ENCODE measurements at regions not wholly inside any gene's neighbourhood (a gene's known extent, or its start where the extent isn't known, plus 50 kb on each side); places are given as distances from the start of the nearest gene placed in this dataset.

DNA sequence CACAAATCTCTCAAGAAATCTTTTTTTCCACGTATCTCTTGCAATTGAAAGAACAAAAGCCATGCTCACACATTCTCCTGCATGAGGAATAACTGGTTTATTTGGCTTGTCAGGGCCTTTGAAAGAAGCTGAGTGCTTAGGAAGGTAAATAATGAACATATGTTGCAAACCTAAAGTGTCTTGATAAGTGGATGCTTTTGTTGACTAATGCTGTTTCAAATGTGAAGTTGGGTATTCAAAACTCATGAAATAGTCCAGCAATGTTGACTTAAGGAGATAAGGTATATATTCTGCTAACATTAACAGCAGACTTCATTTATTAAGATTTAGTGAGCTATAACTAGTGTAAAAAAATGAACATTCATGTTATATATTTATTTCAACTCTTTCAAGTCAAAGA lies 1792.7 kb upstream of the MIR17HG start (continued):
- TF ChIP-seq, protein P1, sequence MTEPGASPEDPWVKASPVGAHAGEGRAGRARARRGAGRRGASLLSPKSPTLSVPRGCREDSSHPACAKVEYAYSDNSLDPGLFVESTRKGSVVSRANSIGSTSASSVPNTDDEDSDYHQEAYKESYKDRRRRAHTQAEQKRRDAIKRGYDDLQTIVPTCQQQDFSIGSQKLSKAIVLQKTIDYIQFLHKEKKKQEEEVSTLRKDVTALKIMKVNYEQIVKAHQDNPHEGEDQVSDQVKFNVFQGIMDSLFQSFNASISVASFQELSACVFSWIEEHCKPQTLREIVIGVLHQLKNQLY (CRISPR knock-in tag; conservative IDR thresholded peaks at IDR 0.05) = no peak
- TF ChIP-seq, protein P2, sequence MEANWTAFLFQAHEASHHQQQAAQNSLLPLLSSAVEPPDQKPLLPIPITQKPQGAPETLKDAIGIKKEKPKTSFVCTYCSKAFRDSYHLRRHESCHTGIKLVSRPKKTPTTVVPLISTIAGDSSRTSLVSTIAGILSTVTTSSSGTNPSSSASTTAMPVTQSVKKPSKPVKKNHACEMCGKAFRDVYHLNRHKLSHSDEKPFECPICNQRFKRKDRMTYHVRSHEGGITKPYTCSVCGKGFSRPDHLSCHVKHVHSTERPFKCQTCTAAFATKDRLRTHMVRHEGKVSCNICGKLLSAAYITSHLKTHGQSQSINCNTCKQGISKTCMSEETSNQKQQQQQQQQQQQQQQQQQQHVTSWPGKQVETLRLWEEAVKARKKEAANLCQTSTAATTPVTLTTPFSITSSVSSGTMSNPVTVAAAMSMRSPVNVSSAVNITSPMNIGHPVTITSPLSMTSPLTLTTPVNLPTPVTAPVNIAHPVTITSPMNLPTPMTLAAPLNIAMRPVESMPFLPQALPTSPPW (CRISPR knock-in tag; IDR thresholded peaks at IDR 0.05) = no peak
- TF ChIP-seq ZNF24 (IDR thresholded peaks at IDR 0.05) (no peak), KDM5B (IDR thresholded peaks at IDR 0.05; ENCODE audit: insufficient replicate concordance, low read depth, low read length) (no peak), BACH1 (tag; IDR thresholded peaks at IDR 0.05) (no peak), RHOXF2B (CRISPR knock-in tag; conservative IDR thresholded peaks at IDR 0.05) (no peak), SMAD3 (CRISPR knock-in tag; conservative IDR thresholded peaks at IDR 0.05) (no peak), KDM1A (IDR thresholded peaks at IDR 0.05) (no peak), PRMT5 (CRISPR knock-in tag; IDR thresholded peaks at IDR 0.05) (no peak), MAFK (IDR thresholded peaks at IDR 0.05; ENCODE audit: low read length) (no peak)
- TF ChIP-seq, protein P3, sequence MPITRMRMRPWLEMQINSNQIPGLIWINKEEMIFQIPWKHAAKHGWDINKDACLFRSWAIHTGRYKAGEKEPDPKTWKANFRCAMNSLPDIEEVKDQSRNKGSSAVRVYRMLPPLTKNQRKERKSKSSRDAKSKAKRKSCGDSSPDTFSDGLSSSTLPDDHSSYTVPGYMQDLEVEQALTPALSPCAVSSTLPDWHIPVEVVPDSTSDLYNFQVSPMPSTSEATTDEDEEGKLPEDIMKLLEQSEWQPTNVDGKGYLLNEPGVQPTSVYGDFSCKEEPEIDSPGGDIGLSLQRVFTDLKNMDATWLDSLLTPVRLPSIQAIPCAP (CRISPR knock-in tag; IDR thresholded peaks at IDR 0.05; ENCODE audit: borderline replicate concordance) = no peak

Data from K562 (cell line).